Activated CD4-positive, CD25-positive, alpha-beta regulatory T cell treated with anti-CD3 and anti-CD28 coated beads, Interleukin-2, amount 50 U/mL, for 72 hours (primary cell): ENCODE measurements at regions not wholly inside any gene's neighbourhood (a gene's known extent, or its start where the extent isn't known, plus 50 kb on each side); places are given as distances from the start of the nearest gene placed in this dataset.

ENCODE experiments used
- DNase-seq: peaks from one replicate; pipeline ENCODE4 v3.0.0; 2021

GRCh38 chr6:1516742-1517520 is 92.8 kb upstream of the FOXC1 start:
- no peak for DNase-seq

- DNase-seq: no peak
These were observed 90.9 kb upstream of the FOXC1 start for GRCh38 chr6:1518855-1519254.

- no peak for DNase-seq
These were observed 90.1 kb upstream of the FOXC1 start for GRCh38 chr6:1519597-1519996.

- DNase-seq: no peak
These were observed 86.9 kb upstream of the FOXC1 start for GRCh38 chr6:1522779-1523178.

- DNase-seq: peak; percentile 84
These were observed 85.7 kb upstream of the FOXC1 start for GRCh38 chr6:1524040-1524480.

GRCh38 chr6:1525364-1526038 is 84.2 kb upstream of the FOXC1 start:
- no peak for DNase-seq

- DNase-seq: no peak
These were observed 83.2 kb upstream of the FOXC1 start for GRCh38 chr6:1526398-1527072.

- no peak for DNase-seq
These were observed 82.7 kb upstream of the FOXC1 start for GRCh38 chr6:1527073-1527457.

- DNase-seq: no peak
These were observed 74.4 kb upstream of the FOXC1 start for GRCh38 chr6:1535295-1535694.

GRCh38 chr6:1536526-1537429 is 72.9 kb upstream of the FOXC1 start:
- DNase-seq: no peak

- no peak for DNase-seq
These were observed 71.3 kb upstream of the FOXC1 start for GRCh38 chr6:1538369-1538768.

- DNase-seq: no peak
These were observed 70.8 kb upstream of the FOXC1 start for GRCh38 chr6:1538810-1539478.

- no peak for DNase-seq
These were observed 68.7 kb upstream of the FOXC1 start for GRCh38 chr6:1540864-1541521.

- no peak for DNase-seq
These were observed 67.4 kb upstream of the FOXC1 start for GRCh38 chr6:1542335-1542734.

- no peak for DNase-seq
These were observed 67.0 kb upstream of the FOXC1 start for GRCh38 chr6:1542764-1543163.

- DNase-seq: no peak
These were observed 65.7 kb upstream of the FOXC1 start for GRCh38 chr6:1544000-1544399.

- DNase-seq: no peak
These were observed 65.1 kb upstream of the FOXC1 start for GRCh38 chr6:1544603-1545002.

GRCh38 chr6:1545654-1546053 is 64.1 kb upstream of the FOXC1 start:
- no peak for DNase-seq

GRCh38 chr6:1547785-1548184 is 61.9 kb upstream of the FOXC1 start:
- no peak for DNase-seq

GRCh38 chr6:1551249-1551648 is 58.5 kb upstream of the FOXC1 start:
- DNase-seq: no peak

GRCh38 chr6:1552296-1552761 is 57.4 kb upstream of the FOXC1 start:
- no peak for DNase-seq
